Lung (tissue), 11 donors: ENCODE measurements at regions not wholly inside any gene's neighbourhood (a gene's known extent, or its start where the extent isn't known, plus 50 kb on each side); places are given as distances from the start of the nearest gene placed in this dataset.
A peak's percentile ranks its signal among the peaks of the same experiment; 100 is the strongest.

Source experiments
- ATAC-seq: fragments of 200-7000 bp; cut with Tn5 transposase; one replicate; pipeline ENCODE4 v1.9.1; 2020; ENCODE audit warnings: moderate number of reproducible peaks; ENCODE audit not compliant: insufficient read depth, low FRiP score
- DNase-seq, 3 donors: peaks; one replicate each; pipeline ENCODE4 v3.0.0-alpha.2; 2013 to 2017
- H3K27ac ChIP-seq, 2 donors: one replicate each; pipeline ENCODE4 v1.5.1; 2013; ENCODE audit warnings: mild to moderate bottlenecking in 2 of 2, moderate library complexity in 2 of 2, control low read depth in 1 of 2, inconsistent platforms in 1 of 2, low read depth in 1 of 2, low read length in 1 of 2
- H3K27me3 ChIP-seq, 3 donors: one replicate each; pipeline ENCODE4 v1.5.1; 2013; ENCODE audit warnings: low read length in 2 of 3; ENCODE audit not compliant: control insufficient read depth in 3 of 3, insufficient read depth in 3 of 3
- H3K36me3 ChIP-seq, 4 donors: one replicate each; pipeline ENCODE4 v1.5.1; 2013; ENCODE audit warnings: low read length in 4 of 4, mild to moderate bottlenecking in 1 of 4, moderate library complexity in 1 of 4; ENCODE audit not compliant: control insufficient read depth in 4 of 4, insufficient read depth in 4 of 4
- H3K4me1 ChIP-seq, 5 donors: one replicate each; pipeline ENCODE4 v1.5.1; 2013; ENCODE audit warnings: low read length in 5 of 5, mild to moderate bottlenecking in 2 of 5, moderate library complexity in 1 of 5; ENCODE audit not compliant: control insufficient read depth in 5 of 5, insufficient read depth in 5 of 5
- H3K4me3 ChIP-seq: one replicate; pipeline ENCODE4 v1.5.1; 2013; ENCODE audit warnings: mild to moderate bottlenecking, control low read depth, moderate library complexity
- H3K9ac ChIP-seq, 2 donors: one replicate each; pipeline ENCODE4 v1.5.1; 2013; ENCODE audit warnings: low read length in 2 of 2, control low read depth in 1 of 2; ENCODE audit not compliant: insufficient read depth in 1 of 2
- H3K9me3 ChIP-seq, 4 donors: one replicate each; pipeline ENCODE4 v1.5.1; 2013; ENCODE audit warnings: low read length in 3 of 4, mild to moderate bottlenecking in 1 of 4, moderate library complexity in 1 of 4; ENCODE audit not compliant: control insufficient read depth in 4 of 4, insufficient read depth in 3 of 4
- WGBS, 2 donors: extraction: QIAGEN DNeasy Blood & Tissue Kit; methylation state at CpG; one replicate each; pipeline ENCODE4 v1.1.7; 2013; 5-methylcytosine and 5-hydroxymethylcytosine counted together
- TF ChIP-seq, protein P1 (sequence below): IDR thresholded peaks from 2 replicates; pipeline ENCODE4 v1.5.1; 2012; ENCODE audit warnings: mild to moderate bottlenecking; ENCODE audit errors: control extremely low read depth, extremely low read depth
- donor health status: control.
- donor health status: control.
- donor health status: Bipolar disorder and iron deficiency.
- donor health status: healthy.
- donor health status: DM: yes; HTN: yes; CAD: no.

DNA sequence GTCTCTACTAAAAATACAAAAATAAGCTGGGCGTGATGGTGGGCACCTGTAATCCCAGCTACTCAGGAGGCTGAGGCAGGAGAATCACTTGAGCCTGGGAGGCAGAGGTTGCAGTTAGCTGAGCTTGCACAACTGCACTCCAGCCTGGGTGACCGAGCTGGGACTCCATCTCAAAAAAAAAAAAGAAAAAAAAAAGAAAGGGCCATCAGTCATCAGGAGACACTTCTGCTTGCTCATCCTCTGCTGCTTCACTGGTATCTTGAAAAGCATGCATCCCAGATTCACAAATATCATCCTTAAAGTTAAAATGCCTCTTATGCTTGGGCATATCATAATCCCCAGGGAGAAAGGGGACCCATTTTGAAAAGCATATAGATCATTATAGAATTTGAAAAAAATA is 176.6 kb upstream of the NR2F2 start:
- no peak overlapping the region for H3K9ac ChIP-seq
- H3K4me3 ChIP-seq, result no peak overlapping the region
- H3K36me3 ChIP-seq, result peaks cover 0 to 3% (median 0%) of the 10 kb centered on the region in 4 donors
- TF ChIP-seq, protein P1, sequence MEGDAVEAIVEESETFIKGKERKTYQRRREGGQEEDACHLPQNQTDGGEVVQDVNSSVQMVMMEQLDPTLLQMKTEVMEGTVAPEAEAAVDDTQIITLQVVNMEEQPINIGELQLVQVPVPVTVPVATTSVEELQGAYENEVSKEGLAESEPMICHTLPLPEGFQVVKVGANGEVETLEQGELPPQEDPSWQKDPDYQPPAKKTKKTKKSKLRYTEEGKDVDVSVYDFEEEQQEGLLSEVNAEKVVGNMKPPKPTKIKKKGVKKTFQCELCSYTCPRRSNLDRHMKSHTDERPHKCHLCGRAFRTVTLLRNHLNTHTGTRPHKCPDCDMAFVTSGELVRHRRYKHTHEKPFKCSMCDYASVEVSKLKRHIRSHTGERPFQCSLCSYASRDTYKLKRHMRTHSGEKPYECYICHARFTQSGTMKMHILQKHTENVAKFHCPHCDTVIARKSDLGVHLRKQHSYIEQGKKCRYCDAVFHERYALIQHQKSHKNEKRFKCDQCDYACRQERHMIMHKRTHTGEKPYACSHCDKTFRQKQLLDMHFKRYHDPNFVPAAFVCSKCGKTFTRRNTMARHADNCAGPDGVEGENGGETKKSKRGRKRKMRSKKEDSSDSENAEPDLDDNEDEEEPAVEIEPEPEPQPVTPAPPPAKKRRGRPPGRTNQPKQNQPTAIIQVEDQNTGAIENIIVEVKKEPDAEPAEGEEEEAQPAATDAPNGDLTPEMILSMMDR, result no peak
- DNase-seq (no peak), ATAC-seq (no peak)
- H3K27ac ChIP-seq, result no peak overlapping the region
- no peaks in the 10 kb centered on the region for H3K27me3 ChIP-seq
- WGBS, 2 donors, result 85 to 94% methylated on average over 2 of the region's 2 CpGs
- H3K4me1 ChIP-seq, result peaks cover 0 to 8% (median 4%) of the 10 kb centered on the region in 5 donors
- H3K9me3 ChIP-seq, result no peaks in the 10 kb centered on the region

DNA sequence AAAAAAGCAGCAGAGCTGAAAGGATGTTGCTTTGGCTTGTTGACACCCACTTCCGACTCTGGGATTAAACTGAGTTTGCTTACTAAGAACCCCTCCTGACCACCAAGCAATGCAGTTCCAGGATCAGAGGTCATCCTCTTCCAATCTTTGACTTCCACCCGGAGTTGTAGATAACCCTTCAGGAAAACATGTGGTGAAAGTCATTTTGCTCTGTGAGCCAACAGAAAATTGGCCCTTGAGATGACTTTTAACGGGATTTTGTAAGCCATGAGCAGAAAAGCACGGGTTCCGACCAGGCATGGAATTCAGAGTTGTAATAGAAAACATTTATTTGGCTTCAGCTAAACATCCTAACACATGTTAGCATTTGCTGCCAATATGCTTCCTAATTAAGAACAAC is 171.6 kb upstream of the NR2F2 start:
- ATAC-seq (peak; percentile 34), DNase-seq (peak; percentile 56 to 95 (median 91))
- H3K27ac ChIP-seq, result peak overlapping the region in 1 of 2 donors; percentile 33
- peaks cover 0 to 2% (median 0%) of the 10 kb centered on the region in 4 donors for H3K9me3 ChIP-seq
- WGBS, 2 donors, result 47 to 55% methylated on average over 5 of the region's 5 CpGs
- peaks cover 3 to 28% (median 4%) of the 10 kb centered on the region in 5 donors for H3K4me1 ChIP-seq
- H3K4me3 ChIP-seq, result no peak overlapping the region
- TF ChIP-seq, protein P1, result no peak
- peak overlapping the region in 1 of 2 donors; percentile 7 for H3K9ac ChIP-seq
- H3K27me3 ChIP-seq, result no peaks in the 10 kb centered on the region
- H3K36me3 ChIP-seq, result peaks cover 0 to 3% (median 0%) of the 10 kb centered on the region in 4 donors

- Histone ChIP-seq H3K36me3 (no peaks in the 10 kb centered on the region), H3K4me1 (peaks cover 3 to 34% (median 4%) of the 10 kb centered on the region in 5 donors), H3K27me3 (no peaks in the 10 kb centered on the region), H3K4me3 (no peak overlapping the region), H3K9ac (peak overlapping the region in 1 of 2 donors; percentile 48), H3K27ac (no peak overlapping the region), H3K9me3 (peaks cover 0 to 2% (median 0%) of the 10 kb centered on the region in 4 donors)
- ATAC-seq (no peak), DNase-seq (peak; percentile 84 to 94 (median 92))
- WGBS, 2 donors, result 32 to 40% methylated on average over 8 of the region's 8 CpGs
- TF ChIP-seq, protein P1, result no peak
Observed at GRCh38 chr15:96160269-96160668, 170.2 kb upstream of the NR2F2 start.

- H3K4me1 ChIP-seq, result peaks cover 3 to 39% (median 7%) of the 10 kb centered on the region in 5 donors
- WGBS, 2 donors, result 60 to 64% methylated on average over 1 of the region's 1 CpG
- no peaks in the 10 kb centered on the region for H3K27me3 ChIP-seq
- no peak for ATAC-seq
- H3K27ac ChIP-seq, result no peak overlapping the region
- TF ChIP-seq, protein P1, result no peak
- H3K4me3 ChIP-seq, result no peak overlapping the region
- peak overlapping the region in 1 of 2 donors; percentile 48 for H3K9ac ChIP-seq
- peaks cover 0 to 2% (median 0%) of the 10 kb centered on the region in 4 donors for H3K9me3 ChIP-seq
- H3K36me3 ChIP-seq, result no peaks in the 10 kb centered on the region
- no peak for DNase-seq
Observed at GRCh38 chr15:96160800-96161199, 169.7 kb upstream of the NR2F2 start.
